SK-N-SH treated with all-trans-retinoic acid at 6 μM for 48 hours (cell line): ENCODE measurements at regions not wholly inside any gene's neighbourhood (a gene's known extent, or its start where the extent isn't known, plus 50 kb on each side); places are given as distances from the start of the nearest gene placed in this dataset.

Source experiments
- ATAC-seq: fragments of 200-7000 bp; cut with Tn5 transposase; 3 replicates; pipeline ENCODE4 v1.9.1; 2020; ENCODE audit warnings: mild to moderate bottlenecking, moderate library complexity
- ARNTL ChIP-seq: fragments of 450-650 bp; formaldehyde crosslinking; IDR thresholded peaks from 2 replicates; pipeline ENCODE4 v1.5.0; 2020; ENCODE audit warnings: low read depth, mild to moderate bottlenecking, moderate library complexity, borderline replicate concordance
- BACH2 ChIP-seq: fragments of 250-450 bp; sonication (Bioruptor Pico); IDR thresholded peaks from 2 replicates; pipeline ENCODE4 v1.9.0; 2021; ENCODE audit warnings: mild to moderate bottlenecking, borderline replicate concordance
- CREB5 ChIP-seq: fragments of 250-450 bp; sonication (Bioruptor Pico); IDR thresholded peaks from 2 replicates; pipeline ENCODE4 v1.5.1; 2020; ENCODE audit warnings: low read depth, mild to moderate bottlenecking, moderate library complexity
- CSDC2 ChIP-seq: fragments of 250-450 bp; sonication (Bioruptor Pico); IDR thresholded peaks from 2 replicates; pipeline ENCODE4 v1.5.0; 2020; ENCODE audit warnings: mild to moderate bottlenecking, moderate library complexity
- CSRNP3 ChIP-seq: fragments of 250-450 bp; sonication (Bioruptor Pico); IDR thresholded peaks from 2 replicates; pipeline ENCODE4 v1.5.1; 2021; ENCODE audit warnings: mild to moderate bottlenecking, moderate library complexity
- ESRRG ChIP-seq: fragments of 250-450 bp; sonication (Bioruptor Pico); IDR thresholded peaks from 2 replicates; pipeline ENCODE4 v1.6.1; 2021; ENCODE audit warnings: mild to moderate bottlenecking
- GLIS3 ChIP-seq: fragments of 250-450 bp; sonication (Bioruptor Pico); IDR thresholded peaks from 2 replicates; pipeline ENCODE4 v1.5.0; 2020; ENCODE audit warnings: mild to moderate bottlenecking, moderate library complexity
- ISL1 ChIP-seq: fragments of 250-450 bp; sonication (Bioruptor Pico); IDR thresholded peaks from 2 replicates; pipeline ENCODE4 v2.1.2; 2022; ENCODE audit warnings: mild to moderate bottlenecking, moderate library complexity
- OSR1 ChIP-seq: fragments of 250-450 bp; sonication (Bioruptor Pico); IDR thresholded peaks from 2 replicates; pipeline ENCODE4 v1.8.0; 2022; ENCODE audit warnings: moderate library complexity, mild to moderate bottlenecking, inconsistent platforms
- PATZ1 ChIP-seq: fragments of 250-450 bp; sonication (Bioruptor Pico); IDR thresholded peaks from 2 replicates; pipeline ENCODE4 v1.8.0; 2020; ENCODE audit warnings: mild to moderate bottlenecking, moderate library complexity, borderline replicate concordance
- PPARA ChIP-seq: fragments of 250-450 bp; sonication (Bioruptor Pico); IDR thresholded peaks from 2 replicates; pipeline ENCODE4 v1.5.0; 2020; ENCODE audit warnings: mild to moderate bottlenecking, borderline replicate concordance
- RARB ChIP-seq: fragments of 250-450 bp; sonication (Bioruptor Pico); IDR thresholded peaks from 2 replicates; pipeline ENCODE4 v1.8.0; 2021; ENCODE audit warnings: mild to moderate bottlenecking, moderate library complexity
- SNAI2 ChIP-seq: fragments of 250-450 bp; sonication (Bioruptor Pico); IDR thresholded peaks from 2 replicates; pipeline ENCODE4 v1.5.0; 2020; ENCODE audit warnings: mild to moderate bottlenecking, moderate library complexity
- TCF4 ChIP-seq: fragments of 250-450 bp; sonication (Bioruptor Pico); IDR thresholded peaks from 2 replicates; pipeline ENCODE4 v1.8.0; 2021; ENCODE audit warnings: mild to moderate bottlenecking, moderate library complexity, borderline replicate concordance
- TOX ChIP-seq: fragments of 250-450 bp; sonication (Bioruptor Pico); IDR thresholded peaks from 2 replicates; pipeline ENCODE4 v1.8.0; 2021; ENCODE audit warnings: mild to moderate bottlenecking, moderate library complexity, borderline replicate concordance
- TSHZ2 ChIP-seq: fragments of 250-450 bp; sonication (Bioruptor Pico); IDR thresholded peaks from 2 replicates; pipeline ENCODE4 v1.5.0; 2020; ENCODE audit warnings: mild to moderate bottlenecking, moderate library complexity
- ZC3H10 ChIP-seq: fragments of 250-450 bp; sonication (Bioruptor Pico); IDR thresholded peaks from 2 replicates; pipeline ENCODE4 v1.5.1; 2021; ENCODE audit warnings: mild to moderate bottlenecking, moderate library complexity
- ZFP3 ChIP-seq: fragments of 250-450 bp; sonication (Bioruptor Pico); IDR thresholded peaks from 2 replicates; pipeline ENCODE4 v1.5.0; 2020; ENCODE audit warnings: mild to moderate bottlenecking, moderate library complexity
- ZFP30 ChIP-seq: fragments of 450-650 bp; formaldehyde crosslinking; IDR thresholded peaks from 2 replicates; pipeline ENCODE4 v1.5.0; 2022; ENCODE audit warnings: mild to moderate bottlenecking, moderate library complexity
- ZNF70 ChIP-seq: fragments of 450-650 bp; formaldehyde crosslinking; IDR thresholded peaks from 2 replicates; pipeline ENCODE4 v1.5.0; 2020; ENCODE audit warnings: mild to moderate bottlenecking, moderate library complexity
- ZNF8 ChIP-seq: fragments of 450-650 bp; formaldehyde crosslinking; IDR thresholded peaks from 2 replicates; pipeline ENCODE4 v1.5.0; 2020; ENCODE audit warnings: mild to moderate bottlenecking, moderate library complexity

- TF ChIP-seq TSHZ2 (no peak), TOX (no peak), PPARA (CRISPR knock-in tag) (no peak)
- no peak for ATAC-seq
Observed at GRCh38 chr1:91152331-91152730, 130.5 kb upstream of the ZNF644 start.

GRCh38 chr1:91151702-91152101 is 129.9 kb upstream of the ZNF644 start:
- TF ChIP-seq PATZ1 (CRISPR knock-in tag), result no peak
- TF ChIP-seq OSR1 (CRISPR knock-in tag), result no peak
- no peak for ATAC-seq

- TF ChIP-seq ISL1 (CRISPR knock-in tag) (no peak), RARB (CRISPR knock-in tag) (no peak), ZNF70 (CRISPR knock-in tag) (no peak), GLIS3 (CRISPR knock-in tag) (no peak), CREB5 (CRISPR knock-in tag) (no peak), ZFP30 (no peak), PPARA (CRISPR knock-in tag) (no peak), TSHZ2 (no peak), OSR1 (CRISPR knock-in tag) (no peak), ESRRG (CRISPR knock-in tag) (no peak), SNAI2 (CRISPR knock-in tag) (no peak), CSRNP3 (CRISPR knock-in tag) (no peak), ZC3H10 (CRISPR knock-in tag) (no peak), ZFP3 (CRISPR knock-in tag) (no peak), PATZ1 (CRISPR knock-in tag) (no peak), BACH2 (CRISPR knock-in tag) (no peak), TCF4 (CRISPR knock-in tag) (no peak), ARNTL (CRISPR knock-in tag) (no peak), ZNF8 (CRISPR knock-in tag) (no peak), CSDC2 (CRISPR knock-in tag) (no peak)
- no peak for ATAC-seq
Observed at GRCh38 chr1:91148641-91149069, 126.8 kb upstream of the ZNF644 start.
